Calu3 (cell line): ENCODE measurements at regions not wholly inside any gene's neighbourhood (a gene's known extent, or its start where the extent isn't known, plus 50 kb on each side); places are given as distances from the start of the nearest gene placed in this dataset.

Experiments
- BruUV-seq: library from RNA; stranded (reverse); fragments of 400-500 nt; replicated peaks from 2 replicates; lab custom pipeline; 2021; lab: Mats Ljungman, UMichigan
- CTCF ChIA-PET: fragments of 300-600 bp; sonication (Branson Sonifier 250); formaldehyde crosslinking; loops from one replicate; lab custom pipeline; 2022; ENCODE audit warnings: antibody characterized with exemption; lab: Charles Lee
- DNase-seq: peaks from one replicate; pipeline ENCODE4 v3.0.0; 2022
- H3K27ac Mint-ChIP-seq: one replicate; pipeline ENCODE4 v1.8.0; 2022; ENCODE audit warnings: mixed read lengths; ENCODE audit not compliant: unreplicated experiment
- H3K27me3 Mint-ChIP-seq: one replicate; pipeline ENCODE4 v1.8.0; 2022; ENCODE audit warnings: mixed read lengths; ENCODE audit not compliant: unreplicated experiment
- H3K36me3 Mint-ChIP-seq: one replicate; pipeline ENCODE4 v1.8.0; 2022; ENCODE audit warnings: mild to moderate bottlenecking, moderate library complexity, mixed read lengths; ENCODE audit not compliant: insufficient read depth, unreplicated experiment
- H3K4me1 Mint-ChIP-seq: one replicate; pipeline ENCODE4 v1.8.0; 2022; ENCODE audit warnings: mild to moderate bottlenecking, low read depth, mixed read lengths; ENCODE audit not compliant: unreplicated experiment
- H3K4me3 Mint-ChIP-seq: one replicate; pipeline ENCODE4 v1.8.0; 2022; ENCODE audit warnings: mild to moderate bottlenecking, low read depth, moderate library complexity, mixed read lengths; ENCODE audit not compliant: unreplicated experiment
- H3K9me3 Mint-ChIP-seq: one replicate; pipeline ENCODE4 v1.8.0; 2022; ENCODE audit warnings: low read depth, mixed read lengths; ENCODE audit not compliant: unreplicated experiment
- intact Hi-C: fragments of 100-400 bp; cut with micrococcal nuclease; formaldehyde crosslinking; loops from one replicate; pipeline ENCODE4 v1.10.0; 2022; ENCODE audit not compliant: unreplicated experiment
- TF ChIP-seq, protein P1 (sequence below): fragments of 200-600 bp; IDR thresholded peaks from one replicate; pipeline ENCODE4 v1.8.0; 2022; ENCODE audit warnings: antibody characterized with exemption; ENCODE audit not compliant: unreplicated experiment

DNA sequence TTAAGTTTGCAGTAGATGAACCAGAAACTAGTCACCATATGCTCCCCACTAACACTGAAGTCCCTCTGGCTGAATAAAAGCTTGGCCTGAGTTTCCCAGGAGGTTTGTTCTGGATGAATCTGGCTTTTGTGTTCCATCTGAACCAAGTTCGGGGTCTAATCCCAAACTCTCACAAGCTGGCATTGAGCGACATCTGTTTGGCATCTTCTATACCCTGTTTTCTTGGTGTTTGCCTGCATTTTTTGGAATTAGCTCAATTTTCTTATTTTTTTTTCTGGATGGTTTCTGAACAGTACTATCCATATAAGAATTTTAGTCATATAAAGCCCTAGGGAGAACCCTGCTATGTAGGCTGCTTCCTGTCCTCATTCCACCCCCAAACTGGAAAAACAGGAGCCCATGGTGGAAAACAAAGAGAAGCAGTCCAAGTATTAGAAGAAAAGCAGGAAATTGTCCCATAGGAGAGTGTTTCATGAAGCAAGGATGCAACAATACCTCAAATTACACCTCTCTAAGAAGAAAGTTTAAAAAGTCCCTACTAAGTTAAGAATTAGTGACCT, 737.1 kb downstream of the DHX35 start:
- no peak for DNase-seq
- Mint-ChIP-seq H3K4me1 (no peaks in the 10 kb centered on the region), H3K27ac (no peak overlapping the region), H3K27me3 (no peaks in the 10 kb centered on the region), H3K4me3 (no peak overlapping the region), H3K9me3 (peaks cover 14% of the 10 kb centered on the region), H3K36me3 (no peaks in the 10 kb centered on the region)
- BruUV-seq = no TSS peak
- TF ChIP-seq, protein P1, sequence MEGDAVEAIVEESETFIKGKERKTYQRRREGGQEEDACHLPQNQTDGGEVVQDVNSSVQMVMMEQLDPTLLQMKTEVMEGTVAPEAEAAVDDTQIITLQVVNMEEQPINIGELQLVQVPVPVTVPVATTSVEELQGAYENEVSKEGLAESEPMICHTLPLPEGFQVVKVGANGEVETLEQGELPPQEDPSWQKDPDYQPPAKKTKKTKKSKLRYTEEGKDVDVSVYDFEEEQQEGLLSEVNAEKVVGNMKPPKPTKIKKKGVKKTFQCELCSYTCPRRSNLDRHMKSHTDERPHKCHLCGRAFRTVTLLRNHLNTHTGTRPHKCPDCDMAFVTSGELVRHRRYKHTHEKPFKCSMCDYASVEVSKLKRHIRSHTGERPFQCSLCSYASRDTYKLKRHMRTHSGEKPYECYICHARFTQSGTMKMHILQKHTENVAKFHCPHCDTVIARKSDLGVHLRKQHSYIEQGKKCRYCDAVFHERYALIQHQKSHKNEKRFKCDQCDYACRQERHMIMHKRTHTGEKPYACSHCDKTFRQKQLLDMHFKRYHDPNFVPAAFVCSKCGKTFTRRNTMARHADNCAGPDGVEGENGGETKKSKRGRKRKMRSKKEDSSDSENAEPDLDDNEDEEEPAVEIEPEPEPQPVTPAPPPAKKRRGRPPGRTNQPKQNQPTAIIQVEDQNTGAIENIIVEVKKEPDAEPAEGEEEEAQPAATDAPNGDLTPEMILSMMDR = no peak
- intact Hi-C loops = no loop called here
- CTCF ChIA-PET = no interaction called here

DNA sequence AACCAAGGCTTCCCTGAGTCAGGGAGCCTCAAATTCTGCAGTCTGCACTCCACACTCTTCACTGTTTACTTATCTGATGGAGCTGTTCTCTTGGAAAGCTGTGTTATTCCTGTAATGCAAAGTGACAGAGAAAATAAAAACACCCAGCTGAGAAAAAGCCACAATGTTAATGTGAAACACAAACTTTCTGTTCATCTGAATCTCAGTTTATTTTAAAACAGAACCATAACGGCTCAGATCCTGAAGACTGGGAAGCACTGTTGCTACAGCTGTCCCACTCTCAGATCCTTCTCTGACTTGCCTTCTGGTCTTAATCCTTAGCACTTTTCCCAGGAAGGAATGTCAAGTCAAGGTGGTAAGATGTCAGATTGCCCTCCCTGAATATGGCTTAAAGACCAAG, 736.6 kb downstream of the DHX35 start:
- no peak overlapping the region for H3K27ac Mint-ChIP-seq
- peaks cover 11% of the 10 kb centered on the region for H3K9me3 Mint-ChIP-seq
- intact Hi-C loops = no loop called here
- CTCF ChIA-PET = no interaction called here
- no peak overlapping the region for H3K4me3 Mint-ChIP-seq
- no TSS peak for BruUV-seq
- H3K4me1 Mint-ChIP-seq = no peaks in the 10 kb centered on the region
- H3K27me3 Mint-ChIP-seq = no peaks in the 10 kb centered on the region
- TF ChIP-seq, protein P1 = no peak
- H3K36me3 Mint-ChIP-seq = no peaks in the 10 kb centered on the region
- no peak for DNase-seq

DNA sequence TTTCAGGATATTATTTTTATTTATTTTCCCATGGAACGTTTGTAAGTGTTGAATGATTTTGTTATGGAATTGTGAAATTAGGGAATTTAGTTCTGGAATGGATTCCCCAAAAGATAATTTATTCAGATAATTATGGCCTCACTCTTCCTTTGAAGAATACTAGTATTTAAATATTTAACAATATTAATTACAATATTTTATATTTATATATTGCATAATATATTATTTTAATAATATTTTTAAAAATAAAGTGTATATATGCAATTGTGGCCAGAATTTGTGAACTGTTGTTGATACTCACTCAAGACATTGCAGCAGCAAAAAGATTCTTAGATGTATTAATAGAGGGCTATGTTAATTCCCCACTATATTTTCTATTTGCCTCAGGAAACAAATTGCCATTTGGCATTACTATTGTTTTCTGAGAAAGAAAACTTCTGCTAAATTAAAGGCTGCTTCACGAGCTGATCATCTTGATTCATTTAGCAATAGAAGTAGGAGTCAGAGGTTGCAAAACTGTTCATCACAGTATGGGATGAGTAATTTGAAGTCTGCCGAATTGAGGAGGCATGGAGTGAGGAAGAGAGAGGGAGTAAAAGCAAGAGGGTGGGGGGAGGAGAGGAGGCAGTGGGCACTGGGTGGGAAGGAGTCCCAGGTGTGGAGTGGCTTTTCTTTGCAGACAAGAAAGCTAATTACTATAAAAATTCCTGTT, 729.2 kb downstream of the DHX35 start:
- H3K4me1 Mint-ChIP-seq = no peaks in the 10 kb centered on the region
- CTCF ChIA-PET = interaction anchor here (0.8 kb wide), 1 partner anchor 10 kb away, joined by 3 read pairs; no protein-coding TSS in a partner anchor

GRCh38 chr20:39676857-39677391, 714.8 kb downstream of the DHX35 start:
- DNase-seq = no peak

More for the DNA sequence above, 729.2 kb downstream of the DHX35 start:
- peaks cover 18% of the 10 kb centered on the region for H3K9me3 Mint-ChIP-seq
- no peaks in the 10 kb centered on the region for H3K36me3 Mint-ChIP-seq
- no peak overlapping the region for H3K4me3 Mint-ChIP-seq
- intact Hi-C loops = no loop called here
- no peak overlapping the region for H3K27ac Mint-ChIP-seq
- TF ChIP-seq, protein P1 = no peak
- no TSS peak for BruUV-seq
- DNase-seq = no peak
- H3K27me3 Mint-ChIP-seq = no peaks in the 10 kb centered on the region

More at GRCh38 chr20:39676857-39677391, 714.8 kb downstream of the DHX35 start:
- intact Hi-C loops = no loop called here
- H3K36me3 Mint-ChIP-seq = no peaks in the 10 kb centered on the region
- H3K9me3 Mint-ChIP-seq = peaks cover 3% of the 10 kb centered on the region
- no peaks in the 10 kb centered on the region for H3K4me1 Mint-ChIP-seq
- BruUV-seq = no TSS peak
- CTCF ChIA-PET = no interaction called here
- H3K27me3 Mint-ChIP-seq = no peaks in the 10 kb centered on the region
- TF ChIP-seq, protein P1 = no peak
- no peak overlapping the region for H3K27ac Mint-ChIP-seq
- no peak overlapping the region for H3K4me3 Mint-ChIP-seq
